Lower leg skin (tissue), 3 donors: ENCODE measurements at regions not wholly inside any gene's neighbourhood (a gene's known extent, or its start where the extent isn't known, plus 50 kb on each side); places are given as distances from the start of the nearest gene placed in this dataset.

Experiments used
- POLR2A ChIP-seq, 2 donors: fragments of 450-650 bp; IDR thresholded peaks; one replicate each; pipeline ENCODE4 v1.6.1; 2016 to 2017; ENCODE audit warnings: antibody characterized with exemption in 2 of 2, mild to moderate bottlenecking in 1 of 2, moderate library complexity in 1 of 2
- TF ChIP-seq, protein P1 (sequence below), 3 donors: fragments of 450-650 bp; IDR thresholded peaks; one replicate each; pipeline ENCODE4 v1.5.1; 2016; ENCODE audit warnings: antibody characterized with exemption in 3 of 3, mild to moderate bottlenecking in 3 of 3, moderate library complexity in 2 of 3

- TF ChIP-seq, protein P1, sequence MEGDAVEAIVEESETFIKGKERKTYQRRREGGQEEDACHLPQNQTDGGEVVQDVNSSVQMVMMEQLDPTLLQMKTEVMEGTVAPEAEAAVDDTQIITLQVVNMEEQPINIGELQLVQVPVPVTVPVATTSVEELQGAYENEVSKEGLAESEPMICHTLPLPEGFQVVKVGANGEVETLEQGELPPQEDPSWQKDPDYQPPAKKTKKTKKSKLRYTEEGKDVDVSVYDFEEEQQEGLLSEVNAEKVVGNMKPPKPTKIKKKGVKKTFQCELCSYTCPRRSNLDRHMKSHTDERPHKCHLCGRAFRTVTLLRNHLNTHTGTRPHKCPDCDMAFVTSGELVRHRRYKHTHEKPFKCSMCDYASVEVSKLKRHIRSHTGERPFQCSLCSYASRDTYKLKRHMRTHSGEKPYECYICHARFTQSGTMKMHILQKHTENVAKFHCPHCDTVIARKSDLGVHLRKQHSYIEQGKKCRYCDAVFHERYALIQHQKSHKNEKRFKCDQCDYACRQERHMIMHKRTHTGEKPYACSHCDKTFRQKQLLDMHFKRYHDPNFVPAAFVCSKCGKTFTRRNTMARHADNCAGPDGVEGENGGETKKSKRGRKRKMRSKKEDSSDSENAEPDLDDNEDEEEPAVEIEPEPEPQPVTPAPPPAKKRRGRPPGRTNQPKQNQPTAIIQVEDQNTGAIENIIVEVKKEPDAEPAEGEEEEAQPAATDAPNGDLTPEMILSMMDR (IDR thresholded peaks at IDR 0.05) = no peak
- TF ChIP-seq POLR2A (IDR thresholded peaks at IDR 0.05) = no peak
Measured at GRCh38 chr11:13119361-13119760, 110.2 kb downstream of the RASSF10 start.
